Activated naive CD8-positive, alpha-beta T cell treated with anti-CD3 and anti-CD28 coated beads, Interleukin-2, amount 10 ng/mL, durations not matched to agents 7 days and 5 days (primary cell): ENCODE measurements at regions not wholly inside any gene's neighbourhood (a gene's known extent, or its start where the extent isn't known, plus 50 kb on each side); places are given as distances from the start of the nearest gene placed in this dataset.
"Not testable (repeated sequence)": the region's sequence is repeated elsewhere in the genome, so short reads cannot be mapped to it uniquely, and the experiment has no call there.

ENCODE experiments used
- ATAC-seq: fragments of 150-1000 bp; cut with Tn5 transposase; one replicate; pipeline ENCODE4 v1.10.0; 2021; ENCODE audit warnings: low read depth, moderate library complexity
- POLR2A ChIA-PET: fragments of 350-600 bp; sonication (Branson Sonifier 250); formaldehyde crosslinking; loops from one replicate; lab custom pipeline; 2021; ENCODE audit warnings: antibody characterized with exemption; lab: Charles Lee
- DNase-seq: peaks from one replicate; pipeline ENCODE4 v3.0.0; 2021
- H3K27ac Mint-ChIP-seq: one replicate; pipeline ENCODE4 v1.8.0; 2022; ENCODE audit warnings: mild to moderate bottlenecking, mixed read lengths
- H3K27me3 Mint-ChIP-seq: one replicate; pipeline ENCODE4 v1.8.0; 2022; ENCODE audit warnings: mild to moderate bottlenecking, moderate library complexity, mixed read lengths
- H3K36me3 Mint-ChIP-seq: one replicate; pipeline ENCODE4 v1.8.0; 2021; ENCODE audit warnings: mild to moderate bottlenecking, mixed read lengths
- H3K4me1 Mint-ChIP-seq: one replicate; pipeline ENCODE4 v1.8.0; 2021; ENCODE audit warnings: mixed read lengths
- H3K4me3 Mint-ChIP-seq: one replicate; pipeline ENCODE4 v1.8.0; 2022; ENCODE audit warnings: mild to moderate bottlenecking, moderate library complexity, mixed read lengths
- H3K9me3 Mint-ChIP-seq: one replicate; pipeline ENCODE4 v1.8.0; 2021; ENCODE audit warnings: mixed read lengths

- no peaks in the 10 kb centered on the region for H3K27me3 Mint-ChIP-seq
- H3K4me3 Mint-ChIP-seq = no peak overlapping the region
- ATAC-seq (no peak), DNase-seq (no peak)
- no peaks in the 10 kb centered on the region for H3K9me3 Mint-ChIP-seq
- no peaks in the 10 kb centered on the region for H3K36me3 Mint-ChIP-seq
- POLR2A ChIA-PET = no interaction called here
- H3K4me1 Mint-ChIP-seq = no peaks in the 10 kb centered on the region
- H3K27ac Mint-ChIP-seq = no peak overlapping the region
Observed at GRCh38 chr18:75696391-75696790, 268.9 kb upstream of the SMIM21 start.

DNA sequence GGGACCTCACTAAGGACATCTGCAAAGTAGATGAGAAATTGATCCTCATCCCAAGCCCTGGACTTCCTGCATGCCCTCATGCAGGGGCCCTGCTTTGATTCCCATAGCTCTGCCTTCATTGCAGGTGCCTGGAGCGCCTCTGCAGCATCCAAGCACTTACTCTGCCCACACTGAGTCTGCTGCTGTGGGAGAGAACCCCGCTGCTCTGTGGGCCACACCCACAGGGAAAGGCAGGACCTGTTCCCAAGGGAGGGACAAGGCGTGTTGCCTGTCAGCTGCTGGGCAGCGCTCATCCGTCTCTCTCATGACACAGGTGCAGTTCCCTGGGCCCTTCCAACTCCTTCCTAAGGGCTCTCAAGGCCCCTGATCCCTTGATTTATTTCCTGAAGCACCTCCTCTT is 266.8 kb upstream of the SMIM21 start:
- POLR2A ChIA-PET = no interaction called here
- H3K4me3 Mint-ChIP-seq = no peak overlapping the region
- H3K27me3 Mint-ChIP-seq = no peaks in the 10 kb centered on the region
- no peaks in the 10 kb centered on the region for H3K36me3 Mint-ChIP-seq
- no peaks in the 10 kb centered on the region for H3K4me1 Mint-ChIP-seq
- DNase-seq (no peak), ATAC-seq (no peak)
- H3K9me3 Mint-ChIP-seq = no peaks in the 10 kb centered on the region
- no peak overlapping the region for H3K27ac Mint-ChIP-seq

GRCh38 chr18:75691483-75691882 is 264.0 kb upstream of the SMIM21 start:
- Mint-ChIP-seq H3K27me3 (no peaks in the 10 kb centered on the region), H3K4me1 (no peaks in the 10 kb centered on the region), H3K4me3 (no peak overlapping the region), H3K9me3 (no peaks in the 10 kb centered on the region), H3K36me3 (no peaks in the 10 kb centered on the region), H3K27ac (no peak overlapping the region)
- DNase-seq = no peak
- ATAC-seq = no peak
- POLR2A ChIA-PET = no interaction called here

GRCh38 chr18:75690283-75690682 is 262.8 kb upstream of the SMIM21 start:
- POLR2A ChIA-PET, H3K4me1 Mint-ChIP-seq, H3K36me3 Mint-ChIP-seq, H3K4me3 Mint-ChIP-seq, DNase-seq, H3K27me3 Mint-ChIP-seq, H3K9me3 Mint-ChIP-seq, H3K27ac Mint-ChIP-seq, ATAC-seq: not testable (repeated sequence)

DNA sequence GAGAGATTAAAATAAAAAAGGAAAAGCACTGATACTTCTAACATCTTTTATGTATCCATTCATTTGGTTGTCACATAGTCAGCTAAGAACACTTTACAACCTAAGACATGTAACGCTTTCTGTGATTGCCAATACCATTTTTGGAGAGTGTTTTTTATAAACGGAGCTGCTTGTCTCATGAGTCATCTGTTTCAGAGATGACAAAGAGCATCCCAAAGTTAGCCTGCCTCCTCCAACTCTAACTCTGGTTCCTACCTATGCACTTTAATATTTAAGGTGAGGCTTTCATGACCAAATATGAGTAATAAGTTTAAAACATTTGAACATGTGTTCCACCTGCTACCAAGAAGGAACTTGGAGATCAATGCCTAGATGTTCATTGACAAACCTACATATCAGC is 260.1 kb upstream of the SMIM21 start:
- Mint-ChIP-seq H3K27me3 (no peaks in the 10 kb centered on the region), H3K36me3 (no peaks in the 10 kb centered on the region), H3K27ac (no peak overlapping the region), H3K4me3 (no peak overlapping the region), H3K9me3 (no peaks in the 10 kb centered on the region), H3K4me1 (no peaks in the 10 kb centered on the region)
- ATAC-seq (no peak), DNase-seq (no peak)
- POLR2A ChIA-PET = no interaction called here

DNA sequence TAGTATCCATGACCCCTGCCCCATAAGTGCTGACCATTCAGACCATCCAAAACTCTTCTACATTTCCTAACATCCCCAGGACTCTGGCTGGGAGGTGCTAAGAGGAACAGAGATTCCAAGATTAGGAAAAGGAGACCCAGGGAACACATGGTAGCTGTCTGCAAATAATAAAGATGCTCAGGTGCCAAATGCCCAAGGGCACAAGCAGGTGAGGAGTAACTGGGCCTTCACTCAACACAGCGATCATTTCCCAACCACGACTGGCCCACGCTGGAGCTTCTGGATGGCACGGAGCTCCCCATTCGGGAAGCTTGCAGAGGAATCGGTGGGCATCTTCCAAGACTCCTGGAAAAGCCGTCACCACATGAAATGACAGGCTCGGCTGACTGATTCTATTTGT is 255.9 kb upstream of the SMIM21 start:
- no peaks in the 10 kb centered on the region for H3K27me3 Mint-ChIP-seq
- H3K4me1 Mint-ChIP-seq = no peaks in the 10 kb centered on the region
- ATAC-seq (no peak), DNase-seq (no peak)
- H3K4me3 Mint-ChIP-seq = no peak overlapping the region
- H3K9me3 Mint-ChIP-seq = no peaks in the 10 kb centered on the region
- no peak overlapping the region for H3K27ac Mint-ChIP-seq
- no peaks in the 10 kb centered on the region for H3K36me3 Mint-ChIP-seq
- POLR2A ChIA-PET = no interaction called here

DNA sequence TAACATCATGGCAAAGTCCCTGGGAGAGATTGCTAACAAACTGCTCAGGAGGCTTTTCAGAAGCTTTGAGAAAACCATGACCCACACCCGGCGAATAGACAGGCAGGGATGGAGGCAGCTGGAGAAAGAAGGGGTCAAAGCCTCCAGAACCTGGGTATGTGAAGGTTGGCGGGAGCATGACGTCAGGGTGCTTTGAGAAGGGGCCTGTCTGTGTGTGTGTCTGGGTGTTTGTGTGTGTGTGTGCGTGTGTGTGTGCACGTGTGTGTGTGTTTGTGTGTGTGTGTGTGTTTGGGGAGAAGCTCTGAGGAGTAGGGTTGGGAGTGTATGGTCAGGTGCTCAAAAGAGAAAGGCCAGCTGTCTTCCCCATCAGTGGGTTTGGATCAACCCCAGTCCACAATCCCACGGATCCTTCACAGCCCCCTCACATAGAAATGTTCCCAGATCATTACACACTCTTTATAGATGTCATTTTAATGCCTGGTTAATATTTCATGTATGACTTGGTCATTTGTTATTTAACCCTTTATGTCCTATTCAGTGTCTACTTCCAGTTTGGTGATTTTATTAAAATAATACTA is 254.1 kb upstream of the SMIM21 start:
- POLR2A ChIA-PET = no interaction called here
- no peak overlapping the region for H3K27ac Mint-ChIP-seq
- DNase-seq (no peak), ATAC-seq (no peak)
- no peaks in the 10 kb centered on the region for H3K4me1 Mint-ChIP-seq
- H3K36me3 Mint-ChIP-seq = no peaks in the 10 kb centered on the region
- H3K27me3 Mint-ChIP-seq = no peaks in the 10 kb centered on the region
- no peaks in the 10 kb centered on the region for H3K9me3 Mint-ChIP-seq
- no peak overlapping the region for H3K4me3 Mint-ChIP-seq

- POLR2A ChIA-PET = no interaction called here
- DNase-seq (no peak), ATAC-seq (no peak)
- H3K9me3 Mint-ChIP-seq = no peaks in the 10 kb centered on the region
- H3K27ac Mint-ChIP-seq = no peak overlapping the region
- no peak overlapping the region for H3K4me3 Mint-ChIP-seq
- H3K36me3 Mint-ChIP-seq = no peaks in the 10 kb centered on the region
- no peaks in the 10 kb centered on the region for H3K4me1 Mint-ChIP-seq
- no peaks in the 10 kb centered on the region for H3K27me3 Mint-ChIP-seq
Observed at GRCh38 chr18:75679331-75679730, 251.8 kb upstream of the SMIM21 start.

GRCh38 chr18:75678627-75679026 is 251.1 kb upstream of the SMIM21 start:
- no peaks in the 10 kb centered on the region for H3K4me1 Mint-ChIP-seq
- no peak for DNase-seq
- POLR2A ChIA-PET = no interaction called here
- no peak for ATAC-seq
- no peak overlapping the region for H3K27ac Mint-ChIP-seq
- no peak overlapping the region for H3K4me3 Mint-ChIP-seq
- H3K36me3 Mint-ChIP-seq = no peaks in the 10 kb centered on the region
- H3K27me3 Mint-ChIP-seq = no peaks in the 10 kb centered on the region
- no peaks in the 10 kb centered on the region for H3K9me3 Mint-ChIP-seq

DNA sequence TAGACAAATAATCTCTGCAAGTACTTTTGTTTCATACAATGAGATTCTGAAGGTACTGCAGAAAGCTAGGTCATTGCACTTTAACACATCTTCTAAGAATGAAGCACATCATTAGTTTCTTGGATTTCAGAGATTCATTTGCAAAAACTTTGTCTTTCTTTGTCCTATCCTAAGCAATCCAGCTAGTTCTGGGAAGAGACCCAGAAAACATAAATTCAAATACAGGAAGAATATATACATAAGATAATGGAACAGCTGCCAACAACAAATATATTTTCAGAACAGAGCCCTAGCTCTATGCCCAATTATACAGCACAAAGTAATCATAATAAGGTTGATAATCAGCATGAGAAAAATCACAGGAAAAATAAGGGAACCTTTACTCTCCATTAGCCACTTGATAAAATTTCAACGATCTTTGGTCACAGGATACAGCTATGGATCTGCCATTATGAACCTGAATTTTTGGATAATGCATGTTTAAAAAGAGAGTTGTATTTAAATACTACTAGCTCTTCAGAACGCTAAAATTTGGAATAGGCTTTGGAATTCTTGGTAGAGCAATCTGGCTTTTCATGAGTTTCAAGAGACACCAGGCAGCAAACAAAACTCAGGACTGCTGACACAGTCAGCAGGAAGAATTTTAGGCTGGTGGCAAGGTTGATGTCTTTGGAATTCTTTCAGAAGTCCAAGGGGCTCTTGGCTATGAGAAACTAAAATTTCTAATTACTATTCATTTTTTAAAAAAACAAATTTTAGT is 250.4 kb upstream of the SMIM21 start:
- no peak for ATAC-seq
- H3K36me3 Mint-ChIP-seq = no peaks in the 10 kb centered on the region
- H3K4me1 Mint-ChIP-seq = no peaks in the 10 kb centered on the region
- H3K4me3 Mint-ChIP-seq = no peak overlapping the region
- H3K27me3 Mint-ChIP-seq = no peaks in the 10 kb centered on the region
- POLR2A ChIA-PET = no interaction called here
- no peak overlapping the region for H3K27ac Mint-ChIP-seq
- DNase-seq = no peak
- H3K9me3 Mint-ChIP-seq = no peaks in the 10 kb centered on the region

DNA sequence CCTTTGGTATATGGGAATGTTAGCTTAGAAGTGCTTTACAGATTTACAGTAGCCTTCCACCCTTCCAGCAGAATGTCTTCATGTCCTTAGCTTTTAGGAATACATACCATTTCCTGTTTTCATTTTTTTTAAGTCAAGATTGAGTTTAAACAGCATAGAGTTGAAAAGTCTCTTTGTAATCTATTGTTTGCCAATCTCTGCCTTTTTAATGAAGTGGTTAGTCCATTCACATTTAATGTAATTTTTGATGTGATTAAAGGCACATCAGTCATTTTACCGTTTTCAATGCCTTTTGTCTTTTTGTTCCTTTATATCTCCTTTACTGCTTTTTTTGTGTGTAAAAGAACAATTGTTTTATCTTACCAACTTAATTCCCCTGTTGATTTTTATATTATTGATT is 233.4 kb upstream of the SMIM21 start:
- no peak overlapping the region for H3K4me3 Mint-ChIP-seq
- H3K27me3 Mint-ChIP-seq = peaks cover 8% of the 10 kb centered on the region
- DNase-seq (no peak), ATAC-seq (no peak)
- POLR2A ChIA-PET = no interaction called here
- no peaks in the 10 kb centered on the region for H3K36me3 Mint-ChIP-seq
- no peak overlapping the region for H3K27ac Mint-ChIP-seq
- peaks cover 5% of the 10 kb centered on the region for H3K9me3 Mint-ChIP-seq
- peaks cover 13% of the 10 kb centered on the region for H3K4me1 Mint-ChIP-seq

- POLR2A ChIA-PET = no interaction called here
- Mint-ChIP-seq H3K36me3 (no peaks in the 10 kb centered on the region), H3K27ac (no peak overlapping the region), H3K27me3 (peaks cover 8% of the 10 kb centered on the region), H3K4me3 (no peak overlapping the region), H3K9me3 (peaks cover 5% of the 10 kb centered on the region), H3K4me1 (peaks cover 15% of the 10 kb centered on the region)
- ATAC-seq = no peak
- DNase-seq = no peak
Observed at GRCh38 chr18:75659535-75660023, 232.1 kb upstream of the SMIM21 start.

DNA sequence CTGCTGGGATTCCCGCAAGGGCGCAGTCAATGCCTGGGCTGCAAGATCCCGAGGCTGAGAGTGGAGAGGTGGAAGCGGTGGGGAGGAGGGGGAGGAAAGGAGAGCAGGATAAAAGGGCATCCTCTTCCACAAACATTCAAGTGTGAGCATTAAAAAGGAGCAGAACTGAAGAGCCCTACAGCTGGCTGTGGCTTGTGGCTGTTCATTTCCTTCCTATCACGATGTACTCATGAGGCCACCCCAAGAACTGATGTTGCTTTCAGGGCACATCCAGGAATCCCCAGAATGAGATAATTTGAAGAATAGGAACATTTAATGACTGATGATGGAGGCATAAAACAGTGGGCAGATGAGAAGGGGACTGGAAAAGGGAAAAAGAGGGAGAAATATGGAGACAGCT is 230.8 kb upstream of the SMIM21 start:
- Mint-ChIP-seq H3K27ac (no peak overlapping the region), H3K36me3 (no peaks in the 10 kb centered on the region), H3K4me1 (peaks cover 15% of the 10 kb centered on the region), H3K27me3 (peaks cover 8% of the 10 kb centered on the region), H3K4me3 (no peak overlapping the region), H3K9me3 (peaks cover 5% of the 10 kb centered on the region)
- POLR2A ChIA-PET = no interaction called here
- DNase-seq (no peak), ATAC-seq (no peak)

- no peak for ATAC-seq
- peaks cover 5% of the 10 kb centered on the region for H3K9me3 Mint-ChIP-seq
Observed at GRCh38 chr18:75656563-75657247, 229.2 kb upstream of the SMIM21 start.

More at GRCh38 chr18:75656563-75657247, 229.2 kb upstream of the SMIM21 start:
- H3K4me3 Mint-ChIP-seq = no peak overlapping the region
- H3K27ac Mint-ChIP-seq = no peak overlapping the region
- peaks cover 15% of the 10 kb centered on the region for H3K4me1 Mint-ChIP-seq
- peaks cover 5% of the 10 kb centered on the region for H3K27me3 Mint-ChIP-seq
- no peaks in the 10 kb centered on the region for H3K36me3 Mint-ChIP-seq
- DNase-seq = no peak
- POLR2A ChIA-PET = no interaction called here
